22Rv1 (cell line): ENCODE measurements at regions not wholly inside any gene's neighbourhood (a gene's known extent, or its start where the extent isn't known, plus 50 kb on each side); places are given as distances from the start of the nearest gene placed in this dataset.

ENCODE experiments used
- ZFX ChIP-seq: fragments of 450-650 bp; IDR thresholded peaks from 2 replicates; pipeline ENCODE4 v1.6.1; 2017; ENCODE audit warnings: antibody characterized with exemption, borderline replicate concordance
- TF ChIP-seq, protein P1 (sequence below): fragments of 450-650 bp; IDR thresholded peaks from 2 replicates; pipeline ENCODE4 v1.5.1; 2017; ENCODE audit warnings: mild to moderate bottlenecking

DNA sequence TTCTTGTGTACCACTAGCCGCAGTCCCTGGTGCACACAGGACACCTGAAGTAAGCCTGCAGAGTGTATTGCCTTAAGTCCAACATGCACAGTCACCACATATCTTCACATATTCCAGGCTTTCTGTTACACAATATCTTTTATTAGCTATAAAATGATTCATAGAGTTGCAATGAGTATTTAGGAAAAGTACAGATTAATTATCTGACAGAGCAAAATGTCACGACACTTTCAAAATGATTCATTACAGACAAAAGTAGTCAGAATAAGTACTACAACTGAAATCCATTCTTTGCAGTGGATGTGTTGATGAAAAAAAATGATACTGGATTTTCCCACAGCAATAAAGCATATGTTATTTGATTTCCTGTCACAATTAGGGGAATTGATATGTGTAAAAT is 199.5 kb upstream of the ASCC3 start:
- TF ChIP-seq, protein P1, sequence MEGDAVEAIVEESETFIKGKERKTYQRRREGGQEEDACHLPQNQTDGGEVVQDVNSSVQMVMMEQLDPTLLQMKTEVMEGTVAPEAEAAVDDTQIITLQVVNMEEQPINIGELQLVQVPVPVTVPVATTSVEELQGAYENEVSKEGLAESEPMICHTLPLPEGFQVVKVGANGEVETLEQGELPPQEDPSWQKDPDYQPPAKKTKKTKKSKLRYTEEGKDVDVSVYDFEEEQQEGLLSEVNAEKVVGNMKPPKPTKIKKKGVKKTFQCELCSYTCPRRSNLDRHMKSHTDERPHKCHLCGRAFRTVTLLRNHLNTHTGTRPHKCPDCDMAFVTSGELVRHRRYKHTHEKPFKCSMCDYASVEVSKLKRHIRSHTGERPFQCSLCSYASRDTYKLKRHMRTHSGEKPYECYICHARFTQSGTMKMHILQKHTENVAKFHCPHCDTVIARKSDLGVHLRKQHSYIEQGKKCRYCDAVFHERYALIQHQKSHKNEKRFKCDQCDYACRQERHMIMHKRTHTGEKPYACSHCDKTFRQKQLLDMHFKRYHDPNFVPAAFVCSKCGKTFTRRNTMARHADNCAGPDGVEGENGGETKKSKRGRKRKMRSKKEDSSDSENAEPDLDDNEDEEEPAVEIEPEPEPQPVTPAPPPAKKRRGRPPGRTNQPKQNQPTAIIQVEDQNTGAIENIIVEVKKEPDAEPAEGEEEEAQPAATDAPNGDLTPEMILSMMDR: no peak
- TF ChIP-seq ZFX: no peak
